Body of pancreas (tissue), 4 donors: ENCODE measurements at regions not wholly inside any gene's neighbourhood (a gene's known extent, or its start where the extent isn't known, plus 50 kb on each side); places are given as distances from the start of the nearest gene placed in this dataset.

Experiments
- ATAC-seq: fragments of 150-250 bp; one replicate; pipeline ENCODE4 v1.9.1; 2016
- DNase-seq, 4 donors: peaks; one replicate each; pipeline ENCODE4 v3.0.0-alpha.2; 2019
- H3K27ac ChIP-seq, 4 donors: fragments of 200-600 bp; sonication (generic); 1 replicate in 3 of 4; 2 replicates in 1 of 4; pipeline versions ENCODE4 v1.5.1 to v1.6.1; 2016 to 2019; ENCODE audit warnings: mild to moderate bottlenecking in 1 of 4, mixed read lengths in 1 of 4, moderate library complexity in 1 of 4
- H3K27me3 ChIP-seq, 2 donors: fragments of 200-600 bp; sonication (generic); one replicate each; pipeline ENCODE4 v1.6.0; 2016; ENCODE audit warnings: mild to moderate bottlenecking in 1 of 2
- H3K36me3 ChIP-seq, 2 donors: fragments of 200-600 bp; sonication (generic); replicated peaks in 1 of 2; 2 replicates each; pipeline ENCODE4 v1.5.1; 2016; ENCODE audit warnings: low read depth in 2 of 2; ENCODE audit not compliant: insufficient read depth in 1 of 2
- H3K4me1 ChIP-seq: fragments of 200-600 bp; sonication (generic); one replicate; pipeline ENCODE4 v1.6.0; 2016
- H3K4me3 ChIP-seq, 2 donors: fragments of 200-600 bp; sonication (generic); 1 replicate in 1 of 2; 2 replicates in 1 of 2; pipeline ENCODE4 v1.5.1; 2016 to 2019
- H3K9me3 ChIP-seq, 3 donors: fragments of 200-600 bp; sonication (generic); 1 replicate in 2 of 3; 2 replicates in 1 of 3; pipeline ENCODE4 v1.5.1; 2016
- POLR2A ChIP-seq, 3 donors: fragments of 450-650 bp; IDR thresholded peaks; one replicate each; pipeline ENCODE4 v1.6.1; 2016; ENCODE audit warnings: antibody characterized with exemption in 3 of 3, mild to moderate bottlenecking in 2 of 3
- WGBS, 2 donors: methylation state at CpG; one replicate each; pipeline ENCODE4 v1.1.5; 2017; 5-methylcytosine and 5-hydroxymethylcytosine counted together
- intact Hi-C: fragments of 100-400 bp; cut with DNase I; formaldehyde crosslinking; loops from one replicate; pipeline ENCODE4 v1.15.1; 2023
- TF ChIP-seq, protein P1 (sequence below), 7 experiments: fragments of 450-650 bp in 4 of 7; fragments of 200-600 bp in 3 of 7; sonication (generic) in 3 of 7; IDR thresholded peaks; one replicate each; pipeline ENCODE4 v1.5.1; 2016 to 2019; ENCODE audit warnings: antibody characterized with exemption in 7 of 7

DNA sequence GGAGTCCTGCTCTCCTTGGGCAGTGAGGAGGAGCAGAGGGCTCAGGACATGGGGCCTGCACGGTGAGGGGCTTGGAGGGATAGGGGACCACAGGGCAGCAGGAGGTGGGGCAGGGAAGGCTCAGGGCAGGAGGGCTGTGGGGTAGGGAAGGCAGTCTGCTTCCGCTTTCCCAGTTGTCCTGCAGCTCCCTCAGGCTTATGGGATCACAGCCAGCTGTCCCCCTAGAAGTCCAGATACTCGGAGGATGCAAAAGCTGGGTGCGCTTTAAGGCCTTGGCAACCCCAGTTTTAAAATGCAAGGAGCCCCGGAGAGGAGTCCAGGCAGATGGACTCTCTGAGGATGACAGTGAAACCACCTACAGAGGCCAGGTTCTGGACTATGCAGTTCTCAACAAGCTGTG, 299.1 kb upstream of the FOXF1 start:
- ATAC-seq, result no peak
- WGBS, 2 donors, result 84 to 92% methylated on average over 2 to 5 of the region's 5 CpGs

DNA sequence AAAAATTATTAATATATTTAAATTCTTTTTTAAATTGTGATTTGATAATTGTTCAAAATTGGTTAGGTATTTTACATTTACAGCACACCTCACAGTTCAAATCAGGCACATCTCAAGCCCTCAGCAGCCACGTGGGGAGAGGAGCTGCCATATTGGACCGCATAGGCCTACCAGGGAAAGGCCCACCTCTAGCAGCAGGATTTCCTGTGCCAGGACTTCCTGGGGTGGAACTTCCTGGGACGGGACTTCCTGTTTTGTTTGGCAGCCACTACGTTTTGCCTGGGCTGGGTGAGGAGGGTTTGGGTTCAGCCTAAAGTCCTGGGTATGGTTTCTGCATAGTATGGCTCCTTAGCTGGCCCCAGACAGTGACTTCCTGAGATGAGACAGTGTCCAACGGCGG, 298.5 kb upstream of the FOXF1 start:
- Histone ChIP-seq H3K27me3 (no peaks in the 10 kb centered on the region), H3K4me3 (no peak overlapping the region), H3K27ac (no peak overlapping the region), H3K4me1 (peaks cover 32% of the 10 kb centered on the region), H3K9me3 (no peaks in the 10 kb centered on the region), H3K36me3 (no peaks in the 10 kb centered on the region)
- WGBS, 2 donors, result 85 to 93% methylated on average over 5 to 6 of the region's 6 CpGs
- DNase-seq (no peak), ATAC-seq (no peak)
- intact Hi-C loops, result no loop called here
- TF ChIP-seq, protein P1, sequence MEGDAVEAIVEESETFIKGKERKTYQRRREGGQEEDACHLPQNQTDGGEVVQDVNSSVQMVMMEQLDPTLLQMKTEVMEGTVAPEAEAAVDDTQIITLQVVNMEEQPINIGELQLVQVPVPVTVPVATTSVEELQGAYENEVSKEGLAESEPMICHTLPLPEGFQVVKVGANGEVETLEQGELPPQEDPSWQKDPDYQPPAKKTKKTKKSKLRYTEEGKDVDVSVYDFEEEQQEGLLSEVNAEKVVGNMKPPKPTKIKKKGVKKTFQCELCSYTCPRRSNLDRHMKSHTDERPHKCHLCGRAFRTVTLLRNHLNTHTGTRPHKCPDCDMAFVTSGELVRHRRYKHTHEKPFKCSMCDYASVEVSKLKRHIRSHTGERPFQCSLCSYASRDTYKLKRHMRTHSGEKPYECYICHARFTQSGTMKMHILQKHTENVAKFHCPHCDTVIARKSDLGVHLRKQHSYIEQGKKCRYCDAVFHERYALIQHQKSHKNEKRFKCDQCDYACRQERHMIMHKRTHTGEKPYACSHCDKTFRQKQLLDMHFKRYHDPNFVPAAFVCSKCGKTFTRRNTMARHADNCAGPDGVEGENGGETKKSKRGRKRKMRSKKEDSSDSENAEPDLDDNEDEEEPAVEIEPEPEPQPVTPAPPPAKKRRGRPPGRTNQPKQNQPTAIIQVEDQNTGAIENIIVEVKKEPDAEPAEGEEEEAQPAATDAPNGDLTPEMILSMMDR (IDR thresholded peaks at IDR 0.05), result no peak

More for the DNA sequence above, 299.1 kb upstream of the FOXF1 start:
- TF ChIP-seq POLR2A (IDR thresholded peaks at IDR 0.05), result no peak
- TF ChIP-seq, protein P1 (IDR thresholded peaks at IDR 0.05), result no peak
- no peak for DNase-seq
- no peak overlapping the region for H3K27ac ChIP-seq
- H3K36me3 ChIP-seq, result no peaks in the 10 kb centered on the region
- no peaks in the 10 kb centered on the region for H3K9me3 ChIP-seq
- H3K27me3 ChIP-seq, result no peaks in the 10 kb centered on the region
- intact Hi-C loops, result no loop called here
- H3K4me3 ChIP-seq, result no peak overlapping the region
- peaks cover 27% of the 10 kb centered on the region for H3K4me1 ChIP-seq

DNA sequence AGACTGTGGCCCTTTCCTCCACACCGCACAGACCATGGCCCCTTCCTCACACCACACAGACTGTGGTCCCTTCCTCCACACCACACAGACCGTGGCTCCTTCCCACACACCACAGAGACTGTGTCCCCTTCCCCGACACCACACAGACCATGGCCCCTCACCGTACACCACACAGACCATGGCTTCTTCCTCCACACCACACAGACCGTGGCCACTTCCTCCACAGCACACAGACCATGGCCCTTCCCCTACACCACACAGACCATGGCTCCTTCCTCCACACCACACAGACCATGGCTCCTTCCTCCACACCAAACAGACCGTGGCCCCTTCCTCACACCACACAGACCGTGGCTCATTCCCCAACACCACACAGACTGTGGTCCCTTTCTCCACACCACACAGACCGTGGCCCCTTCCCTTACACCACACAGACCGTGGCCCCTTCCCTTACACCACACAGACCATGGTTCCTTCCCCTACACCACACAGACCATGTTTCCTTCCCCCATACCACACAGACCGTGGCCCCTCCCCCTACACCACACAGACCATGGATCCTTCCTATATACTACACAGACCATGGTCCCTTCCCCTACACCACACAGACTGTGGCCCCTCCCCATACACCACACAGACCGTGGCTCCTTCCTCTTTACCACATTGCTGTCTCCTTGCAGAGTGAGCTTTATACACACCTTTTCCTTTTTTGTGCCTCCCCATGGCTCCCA, 297.5 kb upstream of the FOXF1 start:
- 77 to 89% methylated on average over 11 of the region's 11 CpGs for WGBS, 2 donors
- ATAC-seq, result no peak
- H3K27me3 ChIP-seq, result no peaks in the 10 kb centered on the region
- no peaks in the 10 kb centered on the region for H3K36me3 ChIP-seq
- no peak for DNase-seq
- no peak overlapping the region for H3K4me3 ChIP-seq
- TF ChIP-seq, protein P1 (IDR thresholded peaks at IDR 0.05), result no peak
- no peak for TF ChIP-seq POLR2A (IDR thresholded peaks at IDR 0.05)
- H3K27ac ChIP-seq, result no peak overlapping the region
- H3K4me1 ChIP-seq, result peaks cover 43% of the 10 kb centered on the region
- intact Hi-C loops, result no loop called here
- no peaks in the 10 kb centered on the region for H3K9me3 ChIP-seq

DNA sequence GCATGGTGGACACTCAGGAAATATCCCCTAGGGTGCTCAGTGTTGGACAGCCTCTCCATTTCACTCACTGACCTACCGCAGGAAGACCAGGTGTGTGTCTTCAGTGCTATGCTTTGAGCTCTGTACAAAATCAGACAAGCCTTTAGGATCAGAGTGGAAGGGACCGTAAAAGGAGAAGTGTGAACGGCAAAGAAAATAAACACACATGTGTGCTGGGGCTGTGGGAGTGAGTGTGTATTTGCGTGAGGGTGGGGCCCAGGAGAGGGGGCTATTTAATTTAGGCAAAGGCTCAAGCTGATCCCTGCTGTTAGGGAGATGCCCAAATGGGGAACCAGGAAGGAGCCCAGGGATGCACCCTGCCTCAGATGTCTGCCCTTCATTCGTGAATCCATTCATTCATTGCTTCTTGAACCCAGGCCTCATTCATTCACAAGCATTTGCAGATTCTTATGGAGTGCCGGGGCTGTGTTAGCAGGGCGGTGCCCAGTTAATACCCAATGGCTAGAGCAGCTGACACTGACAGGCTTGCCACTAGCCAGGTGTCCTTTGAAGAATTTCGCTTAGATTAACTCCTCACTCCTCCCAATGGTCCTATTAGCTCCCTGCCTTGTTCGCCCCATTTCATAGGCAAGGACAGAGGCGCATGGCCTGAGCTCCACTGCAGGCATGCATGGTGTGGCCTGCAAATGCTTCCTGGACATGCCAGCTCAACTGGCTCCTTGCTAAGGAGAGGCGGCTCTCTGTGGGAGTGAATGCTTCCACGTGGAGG, 296.7 kb upstream of the FOXF1 start:
- TF ChIP-seq, protein P1 (IDR thresholded peaks at IDR 0.05), result no peak
- TF ChIP-seq POLR2A (IDR thresholded peaks at IDR 0.05), result no peak
- DNase-seq (no peak), ATAC-seq (no peak)
- Histone ChIP-seq H3K4me1 (peaks cover 50% of the 10 kb centered on the region), H3K27me3 (no peaks in the 10 kb centered on the region), H3K4me3 (no peak overlapping the region), H3K36me3 (no peaks in the 10 kb centered on the region), H3K9me3 (no peaks in the 10 kb centered on the region), H3K27ac (peak overlapping the region in 2 of 4 donors; percentile 60 to 77)
- WGBS, 2 donors, result 69 to 77% methylated on average over 11 to 12 of the region's 12 CpGs
- intact Hi-C loops, result no loop called here
